ENCODE measurements at regions not wholly inside any gene's neighbourhood (a gene's known extent, or its start where the extent isn't known, plus 50 kb on each side); places are given as distances from the start of the nearest gene placed in this dataset.
"Not testable (repeated sequence)": the region's sequence is repeated elsewhere in the genome, so short reads cannot be mapped to it uniquely, and the experiment has no call there.

GRCh38 chr14:37891500-37891899 lies 296.1 kb downstream of the TTC6 start:
- DNase-seq (ENCODE audit: low read depth, low spot score): not testable (repeated sequence)

GRCh38 chr14:37894463-37894862 lies 299.0 kb downstream of the TTC6 start:
- DNase-seq (ENCODE audit: low read depth, low spot score): no peak

GRCh38 chr14:37899365-37899764 lies 303.9 kb downstream of the TTC6 start:
- DNase-seq (ENCODE audit: low read depth, low spot score): no peak

- DNase-seq (ENCODE audit: low read depth, low spot score): no peak
Observed at GRCh38 chr14:37900561-37900960, 305.1 kb downstream of the TTC6 start.

- DNase-seq (ENCODE audit: low read depth, low spot score): no peak
Observed at GRCh38 chr14:37901978-37902377, 305.7 kb upstream of the SSTR1 start.

GRCh38 chr14:37903343-37904191 lies 304.1 kb upstream of the SSTR1 start:
- DNase-seq (ENCODE audit: low read depth, low spot score): no peak

- no peak for DNase-seq (ENCODE audit: low read depth, low spot score)
Observed at GRCh38 chr14:37924622-37925021, 283.1 kb upstream of the SSTR1 start.

GRCh38 chr14:37932008-37932407 lies 275.7 kb upstream of the SSTR1 start:
- no peak for DNase-seq (ENCODE audit: low read depth, low spot score)

GRCh38 chr14:37932481-37932880 lies 275.2 kb upstream of the SSTR1 start:
- no peak for DNase-seq (ENCODE audit: low read depth, low spot score)

- DNase-seq (ENCODE audit: low read depth, low spot score): no peak
Observed at GRCh38 chr14:37936971-37937370, 270.7 kb upstream of the SSTR1 start.

- DNase-seq (ENCODE audit: low read depth, low spot score): no peak
Observed at GRCh38 chr14:37939442-37940028, 268.2 kb upstream of the SSTR1 start.

- no peak for DNase-seq (ENCODE audit: low read depth, low spot score)
Observed at GRCh38 chr14:37945959-37946358, 261.7 kb upstream of the SSTR1 start.

GRCh38 chr14:37946819-37947218 lies 260.9 kb upstream of the SSTR1 start:
- no peak for DNase-seq (ENCODE audit: low read depth, low spot score)

- no peak for DNase-seq (ENCODE audit: low read depth, low spot score)
Observed at GRCh38 chr14:37948266-37948665, 259.4 kb upstream of the SSTR1 start.

GRCh38 chr14:37968664-37969240 lies 239.0 kb upstream of the SSTR1 start:
- DNase-seq (ENCODE audit: low read depth, low spot score): no peak

- no peak for DNase-seq (ENCODE audit: low read depth, low spot score)
Observed at GRCh38 chr14:37969511-37969979, 238.2 kb upstream of the SSTR1 start.

GRCh38 chr14:37970696-37971095 lies 237.0 kb upstream of the SSTR1 start:
- DNase-seq (ENCODE audit: low read depth, low spot score): no peak

GRCh38 chr14:37972941-37973887 lies 234.5 kb upstream of the SSTR1 start:
- DNase-seq (ENCODE audit: low read depth, low spot score): no peak

GRCh38 chr14:37974421-37974820 lies 233.3 kb upstream of the SSTR1 start:
- no peak for DNase-seq (ENCODE audit: low read depth, low spot score)

GRCh38 chr14:37977481-37977880 lies 230.2 kb upstream of the SSTR1 start:
- no peak for DNase-seq (ENCODE audit: low read depth, low spot score)

GRCh38 chr14:37985826-37986470 lies 221.8 kb upstream of the SSTR1 start:
- peak; percentile 18 for DNase-seq (ENCODE audit: low read depth, low spot score)
